Skeletal muscle satellite cell (primary cell): ENCODE measurements at regions not wholly inside any gene's neighbourhood (a gene's known extent, or its start where the extent isn't known, plus 50 kb on each side); places are given as distances from the start of the nearest gene placed in this dataset.

Source experiments
- H3K27me3 ChIP-seq: 2 replicates; pipeline ENCODE4 v1.7.0; 2013; ENCODE audit warnings: low read length; ENCODE audit not compliant: control insufficient read depth, insufficient read depth
- H3K36me3 ChIP-seq: 2 replicates; pipeline ENCODE4 v1.7.0; 2013; ENCODE audit warnings: mild to moderate bottlenecking, control low read depth, low read length; ENCODE audit not compliant: insufficient read depth
- H3K4me1 ChIP-seq: 2 replicates; pipeline ENCODE4 v1.7.0; 2013; ENCODE audit warnings: low read length; ENCODE audit not compliant: control insufficient read depth, insufficient read depth
- H3K4me2 ChIP-seq: 2 replicates; pipeline ENCODE4 v1.7.0; 2013; ENCODE audit warnings: mild to moderate bottlenecking, low read length
- H3K4me3 ChIP-seq: 2 replicates; pipeline ENCODE4 v1.7.0; 2013; ENCODE audit warnings: low read length
- H3K9ac ChIP-seq: 2 replicates; pipeline ENCODE4 v1.7.0; 2013; ENCODE audit warnings: mild to moderate bottlenecking, low read depth, low read length, moderate library complexity
- H3K9me3 ChIP-seq: replicated peaks from 2 replicates; pipeline ENCODE4 v1.7.0; 2013; ENCODE audit warnings: mild to moderate bottlenecking, control low read depth, low read length

DNA sequence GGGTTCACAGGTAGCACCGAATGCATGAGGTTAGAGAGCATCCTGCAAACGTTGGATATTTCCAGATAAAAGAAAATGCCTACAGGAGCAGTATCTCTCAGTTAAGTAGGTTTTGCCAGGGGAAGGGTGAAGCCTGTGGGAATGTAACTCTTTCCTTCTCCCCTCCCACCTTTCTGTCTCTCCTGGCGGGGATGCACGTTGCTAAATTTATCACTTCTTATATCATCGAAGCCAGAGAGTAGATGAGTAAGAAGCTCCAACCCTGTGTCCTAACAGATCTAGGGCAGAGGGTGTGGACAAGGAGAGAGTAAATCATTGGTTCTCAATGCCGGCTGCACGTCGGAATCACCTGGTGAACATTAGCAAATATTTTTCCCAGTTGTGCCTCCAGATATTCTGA lies 457.5 kb downstream of the ENC1 start:
- peaks cover 14% of the 10 kb centered on the region for H3K27me3 ChIP-seq

DNA sequence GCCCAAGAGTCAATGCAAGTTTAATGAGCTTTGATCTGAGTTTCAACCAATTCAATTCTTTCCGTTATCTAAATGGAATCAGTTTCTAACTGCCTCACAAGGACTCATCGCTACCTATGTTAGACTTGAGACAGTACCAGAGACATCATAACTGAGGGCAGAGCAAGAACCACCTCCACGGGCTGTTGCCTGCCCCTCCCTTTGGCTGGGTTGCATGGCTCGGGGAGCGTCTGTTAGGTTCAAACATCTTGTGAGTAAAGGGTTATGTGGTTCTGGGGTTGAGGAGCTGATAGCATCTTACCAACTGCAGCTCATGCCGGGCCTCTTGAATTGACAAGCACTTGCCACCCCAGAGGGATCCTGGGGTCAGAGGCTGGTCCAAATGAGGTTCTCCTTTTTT lies 457.9 kb downstream of the ENC1 start:
- no peak overlapping the region for H3K9ac ChIP-seq
- H3K27me3 ChIP-seq, result peaks cover 14% of the 10 kb centered on the region
- no peaks in the 10 kb centered on the region for H3K36me3 ChIP-seq
- no peak overlapping the region for H3K4me2 ChIP-seq
- H3K9me3 ChIP-seq, result no peaks in the 10 kb centered on the region
- H3K4me1 ChIP-seq, result no peaks in the 10 kb centered on the region
- no peak overlapping the region for H3K4me3 ChIP-seq

More for the DNA sequence above, 457.5 kb downstream of the ENC1 start:
- no peaks in the 10 kb centered on the region for H3K4me1 ChIP-seq
- H3K9me3 ChIP-seq, result no peaks in the 10 kb centered on the region
- H3K36me3 ChIP-seq, result no peaks in the 10 kb centered on the region
- H3K9ac ChIP-seq, result no peak overlapping the region
- no peak overlapping the region for H3K4me2 ChIP-seq
- H3K4me3 ChIP-seq, result no peak overlapping the region

DNA sequence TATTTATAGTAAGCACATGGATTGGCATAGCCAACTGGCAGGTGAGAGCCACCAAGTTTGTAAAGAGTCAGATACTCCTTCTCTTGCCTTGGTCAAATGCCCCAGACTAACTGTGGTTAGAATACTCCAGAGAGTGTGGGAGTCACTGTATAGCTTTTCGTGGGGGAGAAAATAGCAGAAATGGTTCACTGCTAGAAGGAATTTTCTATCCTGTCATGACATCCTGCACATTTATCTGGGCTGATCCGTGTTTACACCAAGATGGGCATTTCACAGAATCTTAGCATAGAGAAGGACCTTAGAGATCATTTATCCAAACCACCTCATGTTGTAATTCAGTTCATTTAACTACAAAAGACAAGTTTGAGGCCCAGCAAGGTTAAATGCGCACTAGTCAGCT lies 460.8 kb downstream of the ENC1 start:
- Histone ChIP-seq H3K4me3 (no peak overlapping the region), H3K27me3 (peaks cover 17% of the 10 kb centered on the region), H3K36me3 (no peaks in the 10 kb centered on the region), H3K4me1 (no peaks in the 10 kb centered on the region), H3K4me2 (no peak overlapping the region), H3K9ac (no peak overlapping the region), H3K9me3 (no peaks in the 10 kb centered on the region)

DNA sequence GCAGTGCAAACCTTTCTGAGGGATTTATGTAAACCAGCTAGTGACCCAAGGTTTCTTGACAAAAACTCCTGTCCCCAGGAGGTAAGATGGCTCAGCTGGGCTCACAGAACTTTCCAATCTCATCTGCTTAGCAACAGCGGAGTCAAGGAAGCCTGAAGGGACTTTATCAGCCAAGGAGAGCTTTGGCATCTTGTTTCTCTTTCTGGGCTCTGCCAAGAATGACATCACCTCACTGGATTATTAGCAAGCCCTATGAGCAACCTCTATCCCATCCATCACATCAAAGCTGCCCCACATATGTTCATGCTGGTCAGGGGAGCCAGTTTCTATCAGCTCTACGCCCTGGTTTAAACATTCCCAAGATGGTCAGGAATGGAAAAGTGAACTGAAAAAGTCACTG lies 461.3 kb downstream of the ENC1 start:
- Histone ChIP-seq H3K4me3 (no peak overlapping the region), H3K9ac (no peak overlapping the region), H3K4me1 (no peaks in the 10 kb centered on the region), H3K4me2 (no peak overlapping the region), H3K27me3 (peaks cover 18% of the 10 kb centered on the region), H3K36me3 (no peaks in the 10 kb centered on the region), H3K9me3 (no peaks in the 10 kb centered on the region)

DNA sequence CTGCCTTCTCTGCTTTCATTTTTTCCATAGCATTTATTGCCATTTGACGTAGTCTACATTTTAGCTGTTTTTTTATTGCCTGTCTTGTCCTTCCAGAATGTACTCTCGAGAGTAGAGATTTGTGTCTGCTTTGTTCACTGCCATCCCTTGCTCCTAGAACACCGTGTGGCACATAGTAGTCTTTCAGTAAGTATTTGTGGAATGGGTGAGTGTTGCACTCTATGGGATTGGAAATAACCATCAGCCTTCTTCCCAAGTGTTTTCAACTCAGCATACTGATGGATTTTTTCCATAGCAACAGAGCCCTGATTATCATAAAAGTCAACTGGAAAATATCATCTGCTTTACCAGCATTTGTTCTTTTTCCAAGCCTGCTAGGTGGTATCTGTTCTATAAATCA lies 462.6 kb downstream of the ENC1 start:
- no peaks in the 10 kb centered on the region for H3K4me1 ChIP-seq
- H3K4me2 ChIP-seq, result no peak overlapping the region
- H3K4me3 ChIP-seq, result no peak overlapping the region
- no peaks in the 10 kb centered on the region for H3K9me3 ChIP-seq
- no peak overlapping the region for H3K9ac ChIP-seq
- peaks cover 24% of the 10 kb centered on the region for H3K27me3 ChIP-seq
- no peaks in the 10 kb centered on the region for H3K36me3 ChIP-seq

DNA sequence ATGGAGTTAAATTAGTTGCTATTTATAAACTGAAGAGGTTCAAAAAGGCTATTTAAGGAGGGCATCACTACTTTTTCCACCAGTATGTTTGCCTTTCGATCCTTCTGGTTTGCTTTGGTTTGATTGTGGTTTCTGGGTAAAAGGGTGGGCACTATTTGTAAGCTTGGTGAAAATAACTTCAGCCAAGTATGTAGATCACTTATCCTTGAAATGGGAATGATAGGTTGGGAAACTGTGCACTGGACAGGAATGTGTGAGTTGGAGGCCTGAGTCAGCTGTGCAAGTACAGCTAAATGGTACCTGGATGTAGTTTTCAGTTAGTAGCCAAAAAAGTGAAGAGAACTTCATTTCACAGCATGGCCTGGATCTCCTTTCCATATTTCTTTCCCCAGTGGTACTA lies 466.2 kb downstream of the ENC1 start:
- Histone ChIP-seq H3K27me3 (peaks cover 36% of the 10 kb centered on the region), H3K9me3 (no peaks in the 10 kb centered on the region), H3K4me2 (no peak overlapping the region), H3K36me3 (no peaks in the 10 kb centered on the region), H3K4me1 (no peaks in the 10 kb centered on the region), H3K9ac (no peak overlapping the region), H3K4me3 (no peak overlapping the region)

DNA sequence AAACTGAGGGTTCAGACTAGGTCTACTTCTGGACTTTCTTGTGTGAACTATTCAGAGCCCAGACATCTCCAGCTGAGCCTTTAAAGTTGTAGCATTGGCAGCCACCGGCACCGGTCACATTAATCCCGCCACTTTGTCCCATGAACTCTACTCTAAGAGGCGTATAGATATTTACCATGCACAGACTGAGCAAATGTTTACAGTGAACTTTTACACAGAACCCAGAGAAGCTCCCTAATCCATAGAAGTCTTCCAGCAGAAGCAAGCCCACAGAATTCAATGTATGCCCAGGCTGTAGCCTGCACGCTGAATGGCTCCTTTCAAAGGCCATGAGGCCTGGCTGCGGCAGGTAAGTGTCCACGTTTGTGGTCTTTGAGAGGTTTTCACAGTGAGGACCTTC lies 466.9 kb downstream of the ENC1 start:
- H3K36me3 ChIP-seq, result no peaks in the 10 kb centered on the region
- no peak overlapping the region for H3K4me2 ChIP-seq
- no peak overlapping the region for H3K4me3 ChIP-seq
- no peaks in the 10 kb centered on the region for H3K9me3 ChIP-seq
- no peaks in the 10 kb centered on the region for H3K4me1 ChIP-seq
- peaks cover 36% of the 10 kb centered on the region for H3K27me3 ChIP-seq
- no peak overlapping the region for H3K9ac ChIP-seq

DNA sequence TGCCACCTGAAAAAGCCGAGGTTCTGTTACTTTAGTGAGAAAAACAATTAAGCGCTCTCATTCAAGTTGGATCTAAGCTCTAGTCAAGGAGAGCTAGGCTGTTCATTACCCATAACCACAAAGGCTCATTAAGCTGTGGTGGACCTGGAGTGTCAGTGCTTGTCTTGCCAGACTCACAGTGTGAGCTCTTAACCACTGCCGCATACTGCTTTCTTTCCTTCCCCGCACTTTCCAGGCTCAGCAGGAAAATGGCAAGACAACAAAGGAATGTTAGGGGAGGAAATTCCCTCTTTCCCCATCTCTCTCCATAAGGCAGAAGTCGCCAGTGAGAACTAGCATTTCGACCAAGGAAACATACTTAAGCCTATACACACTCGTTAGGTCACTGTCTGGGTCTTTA lies 467.3 kb downstream of the ENC1 start:
- Histone ChIP-seq H3K27me3 (peaks cover 36% of the 10 kb centered on the region), H3K4me3 (no peak overlapping the region), H3K4me1 (no peaks in the 10 kb centered on the region), H3K4me2 (no peak overlapping the region), H3K9me3 (no peaks in the 10 kb centered on the region), H3K9ac (no peak overlapping the region), H3K36me3 (no peaks in the 10 kb centered on the region)

DNA sequence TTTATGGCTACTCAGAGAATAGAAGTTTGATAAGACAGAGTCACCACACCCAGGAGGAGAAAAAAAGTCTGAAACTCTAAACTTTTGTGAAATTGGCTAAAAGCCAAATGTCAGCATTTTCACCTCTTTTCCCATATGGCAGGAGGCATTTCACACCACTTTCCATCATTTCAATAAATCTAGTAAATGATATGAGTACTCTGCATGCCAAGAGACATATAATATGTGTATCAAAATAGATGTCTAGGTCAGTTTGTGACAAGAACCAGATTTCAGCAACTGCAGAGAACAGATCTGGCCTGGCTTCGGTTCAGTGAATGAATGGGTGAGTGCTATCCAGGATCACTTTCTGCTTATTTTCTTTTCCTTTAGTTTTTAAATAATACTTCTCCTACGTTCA lies 470.8 kb downstream of the ENC1 start:
- no peak overlapping the region for H3K9ac ChIP-seq
- no peak overlapping the region for H3K4me3 ChIP-seq
- peaks cover 11% of the 10 kb centered on the region for H3K4me1 ChIP-seq
- H3K36me3 ChIP-seq, result no peaks in the 10 kb centered on the region
- peaks cover 23% of the 10 kb centered on the region for H3K27me3 ChIP-seq
- H3K9me3 ChIP-seq, result no peaks in the 10 kb centered on the region
- no peak overlapping the region for H3K4me2 ChIP-seq

DNA sequence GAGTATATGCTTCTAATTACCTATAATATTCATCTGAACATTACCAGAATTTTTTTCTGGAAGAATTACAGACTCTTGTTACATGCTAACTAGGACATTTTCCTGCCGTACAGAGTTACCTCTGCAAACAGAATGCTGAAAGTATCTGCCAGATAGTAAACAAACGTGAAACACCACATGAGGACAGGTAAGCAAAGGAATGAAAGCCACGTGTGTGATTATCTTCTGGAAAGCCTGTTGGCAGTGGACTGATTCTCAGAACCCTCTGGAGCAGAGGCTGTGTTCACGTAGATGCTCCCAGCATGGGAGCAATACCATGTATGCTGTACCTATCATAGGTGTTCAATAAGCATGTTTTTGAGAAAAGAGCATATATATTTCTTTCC lies 472.6 kb downstream of the ENC1 start:
- H3K9me3 ChIP-seq, result no peaks in the 10 kb centered on the region
- H3K36me3 ChIP-seq, result no peaks in the 10 kb centered on the region
- H3K4me2 ChIP-seq, result peak overlapping the region; percentile 13
- H3K4me1 ChIP-seq, result peaks cover 11% of the 10 kb centered on the region
- H3K9ac ChIP-seq, result no peak overlapping the region
- H3K27me3 ChIP-seq, result peaks cover 12% of the 10 kb centered on the region
- H3K4me3 ChIP-seq, result no peak overlapping the region

DNA sequence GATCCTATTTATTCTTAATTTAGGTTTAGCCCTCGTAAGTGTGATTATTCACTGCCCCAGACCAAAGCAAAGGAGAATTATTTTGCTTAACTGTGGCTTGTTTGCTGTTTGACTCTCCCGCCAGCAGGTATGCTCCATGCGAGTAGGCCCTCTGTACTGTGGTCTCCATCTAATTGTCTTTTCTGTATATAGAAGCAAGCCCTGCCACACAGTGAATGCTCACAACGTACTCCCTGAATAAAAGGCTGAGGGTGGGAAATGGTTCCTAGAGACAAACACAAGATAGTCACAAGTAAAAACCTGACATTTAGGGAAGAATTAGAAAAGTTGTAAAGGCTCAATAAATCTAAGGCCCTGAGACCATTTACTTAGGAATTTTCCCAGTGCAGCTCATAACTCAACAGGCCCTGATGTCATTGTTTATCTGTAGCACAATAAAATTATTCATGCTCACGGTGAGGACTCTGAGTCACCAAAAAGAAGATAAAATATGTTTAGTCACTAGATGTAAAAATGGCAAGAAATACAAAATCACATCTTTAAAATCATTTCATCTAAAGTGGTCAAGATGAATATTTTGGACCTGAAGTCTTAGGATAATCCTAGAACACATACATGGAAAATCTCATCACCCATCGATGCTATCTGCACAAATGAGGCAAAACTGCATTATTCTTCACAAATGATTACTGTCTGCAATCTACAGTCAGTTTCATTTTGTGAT lies 473.2 kb downstream of the ENC1 start:
- Histone ChIP-seq H3K4me2 (peak overlapping the region; percentile 13), H3K27me3 (peaks cover 11% of the 10 kb centered on the region), H3K9me3 (no peaks in the 10 kb centered on the region), H3K9ac (peak overlapping the region; percentile 15), H3K4me1 (peaks cover 11% of the 10 kb centered on the region), H3K4me3 (no peak overlapping the region), H3K36me3 (no peaks in the 10 kb centered on the region)

DNA sequence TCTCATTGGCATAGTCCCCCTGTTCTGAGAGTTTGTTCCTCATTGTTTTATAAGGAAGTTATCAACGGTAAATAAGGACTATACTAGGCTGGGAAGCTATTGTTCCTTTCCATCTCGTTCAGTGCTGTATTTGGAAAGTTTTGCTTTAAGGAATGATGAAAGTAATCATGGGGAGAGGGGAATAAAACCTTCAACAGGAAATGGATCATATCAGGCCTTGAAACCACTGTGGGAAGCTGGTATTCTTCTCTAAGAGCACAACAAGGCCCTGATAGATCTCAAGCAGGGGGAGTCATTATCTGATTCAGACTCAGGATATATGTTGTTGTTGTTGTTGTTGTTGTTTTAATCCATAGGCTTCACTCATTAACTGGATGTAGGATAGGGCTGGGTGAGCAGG lies 474.5 kb downstream of the ENC1 start:
- Histone ChIP-seq H3K27me3 (no peaks in the 10 kb centered on the region), H3K4me2 (no peak overlapping the region), H3K9me3 (no peaks in the 10 kb centered on the region), H3K4me1 (peaks cover 11% of the 10 kb centered on the region), H3K9ac (no peak overlapping the region), H3K36me3 (no peaks in the 10 kb centered on the region), H3K4me3 (no peak overlapping the region)
